K562 (cell line): ENCODE measurements at regions not wholly inside any gene's neighbourhood (a gene's known extent, or its start where the extent isn't known, plus 50 kb on each side); places are given as distances from the start of the nearest gene placed in this dataset.

ENCODE experiments used
- ATAC-seq: fragments of 200-7000 bp; cut with Tn5 transposase; 3 replicates; pipeline ENCODE4 v1.9.1; 2020; ENCODE audit warnings: moderate library complexity
- BruUV-seq: library from RNA; stranded (reverse); fragments of 400-500 nt; replicated peaks from 2 replicates; lab custom pipeline; 2021; lab: Mats Ljungman, UMichigan
- CTCF ChIA-PET: fragments of 300-600 bp; formaldehyde crosslinking; extraction: SDS; loops from one replicate; lab custom pipeline; 2021; ENCODE audit warnings: low intra/inter-chr PET ratio; lab: Yijun Ruan, JAX
- POLR2A ChIA-PET: fragments of 300-600, 350-650 bp; sonication (Branson Sonifier 250); formaldehyde crosslinking; extraction: SDS; loops from one replicate; lab custom pipeline; 2021; ENCODE audit warnings: antibody characterized with exemption, inconsistent platforms; lab: Yijun Ruan, JAX
- DNase-seq, 4 experiments: peaks; one replicate each; pipeline versions ENCODE4 v3.0.0 to v3.0.0-alpha.2; 2011 to 2018; ENCODE audit warnings: low spot score in 3 of 4, mixed read lengths in 3 of 4; ENCODE audit errors: extremely low read depth in 1 of 4
- FAIRE-seq: peaks from 2 replicates; lab custom pipeline; 2011; peaks lifted over from hg19 to GRCh38; lab: Jason Lieb, UNC
- H2AFZ ChIP-seq: 2 replicates; pipeline ENCODE4 v1.6.0; 2011; ENCODE audit warnings: low read depth, low read length, control low read depth, inconsistent platforms
- H3K27ac ChIP-seq: fragments of 200-600 bp; 3 replicates; pipeline ENCODE4 v1.8.0; 2011; ENCODE audit warnings: low read depth, mild to moderate bottlenecking, control low read depth, inconsistent platforms, low read length, moderate library complexity, mixed read lengths; ENCODE audit errors: extremely low read depth
- H3K27me3 ChIP-seq, 2 experiments: fragments of 300-600 bp in 1 of 2; 2 replicates in 1 of 2; 3 replicates in 1 of 2; pipeline versions ENCODE4 v1.6.0 to v1.8.0; 2011; ENCODE audit warnings: inconsistent platforms in 2 of 2, low read length in 2 of 2, mild to moderate bottlenecking in 1 of 2, mixed read lengths in 1 of 2, moderate library complexity in 1 of 2; ENCODE audit not compliant: control insufficient read depth in 2 of 2, insufficient read depth in 2 of 2
- H3K36me3 ChIP-seq: fragments of 300-600 bp; 3 replicates; pipeline ENCODE4 v1.8.0; 2011; ENCODE audit warnings: mild to moderate bottlenecking, low read length, inconsistent platforms; ENCODE audit not compliant: control insufficient read depth, insufficient read depth
- H3K4me1 ChIP-seq, 2 experiments: fragments of 200-600 bp in 1 of 2; replicated peaks in 1 of 2; 2 replicates in 1 of 2; 3 replicates in 1 of 2; pipeline versions ENCODE4 v1.5.1 to v1.8.0; 2011; ENCODE audit warnings: inconsistent platforms in 2 of 2, low read length in 2 of 2, mild to moderate bottlenecking in 1 of 2, mixed read lengths in 1 of 2, moderate library complexity in 1 of 2; ENCODE audit not compliant: control insufficient read depth in 2 of 2, insufficient read depth in 2 of 2
- H3K4me2 ChIP-seq: 2 replicates; pipeline ENCODE4 v1.6.1; 2011; ENCODE audit warnings: low read length, control low read depth, inconsistent platforms, mixed read lengths; ENCODE audit not compliant: insufficient read depth
- H3K4me3 ChIP-seq: fragments of 200-600 bp; sonication (generic), shearing (Covaris generic); 2 replicates; pipeline ENCODE4 v1.5.1; 2016; ENCODE audit warnings: control low read depth, inconsistent platforms
- H3K79me2 ChIP-seq: fragments of 200-600 bp; 3 replicates; pipeline ENCODE4 v1.8.0; 2011; ENCODE audit warnings: low read length, inconsistent platforms; ENCODE audit not compliant: control insufficient read depth, insufficient read depth
- H3K9ac ChIP-seq, 2 experiments: 2 replicates each; pipeline versions ENCODE4 v1.6.0 to v1.6.1; 2011; ENCODE audit warnings: low read depth in 2 of 2, low read length in 2 of 2, control low read depth in 1 of 2, inconsistent platforms in 1 of 2, mild to moderate bottlenecking in 1 of 2, mixed read lengths in 1 of 2; ENCODE audit not compliant: insufficient read depth in 1 of 2
- H3K9me1 ChIP-seq: one replicate; pipeline ENCODE4 v1.6.0; 2011; ENCODE audit warnings: inconsistent platforms, mild to moderate bottlenecking, low read length, moderate library complexity; ENCODE audit not compliant: control insufficient read depth, insufficient read depth
- H3K9me3 ChIP-seq: replicated peaks from 2 replicates; pipeline ENCODE4 v1.5.1; 2011; ENCODE audit warnings: low read depth, low read length, inconsistent platforms; ENCODE audit not compliant: control insufficient read depth, insufficient read depth
- H4K20me1 ChIP-seq: replicated peaks from 2 replicates; pipeline ENCODE4 v1.6.1; 2011; ENCODE audit warnings: low read length, inconsistent platforms, mixed read lengths; ENCODE audit not compliant: control insufficient read depth, insufficient read depth
- ARID1B ChIP-seq: fragments of 450-650 bp; IDR thresholded peaks from 2 replicates; pipeline ENCODE4 v1.6.1; 2016; ENCODE audit warnings: antibody characterized with exemption, mild to moderate bottlenecking, inconsistent platforms
- ATF3 ChIP-seq, 2 experiments: fragments of 450-650 bp in 1 of 2; sonication (generic) in 1 of 2; formaldehyde crosslinking in 1 of 2; IDR thresholded peaks in 1 of 2; conservative IDR thresholded peaks in 1 of 2; 2 replicates each; pipeline versions ENCODE4 v1.6.1 to v1.8.1; 2016 to 2023; ENCODE audit warnings: mild to moderate bottlenecking in 2 of 2, moderate library complexity in 2 of 2, inconsistent platforms in 1 of 2, missing genetic modification reagents in 1 of 2
- BDP1 ChIP-seq: IDR thresholded peaks from 3 replicates; pipeline ENCODE4 v1.6.1; 2011; ENCODE audit not compliant: insufficient read length, insufficient read depth
- E2F3 ChIP-seq: fragments of 250-450 bp; sonication (Bioruptor Pico); IDR thresholded peaks from 2 replicates; pipeline ENCODE4 v1.4.0; 2020; ENCODE audit warnings: mild to moderate bottlenecking
- GMEB1 ChIP-seq: fragments of 250-450 bp; sonication (Bioruptor Pico); IDR thresholded peaks from 2 replicates; pipeline ENCODE4 v1.4.0; 2020; ENCODE audit warnings: mild to moderate bottlenecking
- HIVEP1 ChIP-seq: fragments of 250-450 bp; sonication (Bioruptor Pico); IDR thresholded peaks from 2 replicates; pipeline ENCODE4 v1.4.0; 2020; ENCODE audit warnings: mild to moderate bottlenecking
- HMGN3 ChIP-seq: IDR thresholded peaks from 2 replicates; pipeline ENCODE4 v1.6.1; 2011; ENCODE audit warnings: borderline replicate concordance, low read depth, mild to moderate bottlenecking, mixed read lengths, low read length; ENCODE audit not compliant: insufficient read length; ENCODE audit errors: extremely low read depth
- JUN ChIP-seq, 2 experiments: sonication (generic) in 1 of 2; formaldehyde crosslinking in 1 of 2; IDR thresholded peaks; 2 replicates each; pipeline versions ENCODE4 v1.6.1 to v1.8.0; 2012 to 2022; ENCODE audit warnings: borderline replicate concordance in 2 of 2, mild to moderate bottlenecking in 2 of 2, improper control_type of control experiment in 1 of 2, low read depth in 1 of 2, low read length in 1 of 2, missing genetic modification reagents in 1 of 2
- MAX ChIP-seq: sonication (generic); formaldehyde crosslinking; IDR thresholded peaks from 2 replicates; pipeline ENCODE4 v1.9.0; 2022; ENCODE audit warnings: mild to moderate bottlenecking, missing genetic modification reagents
- MCM5 ChIP-seq: fragments of 450-650 bp; IDR thresholded peaks from 2 replicates; pipeline ENCODE4 v1.6.1; 2016; ENCODE audit warnings: low read depth
- NCOA6 ChIP-seq: fragments of 450-650 bp; IDR thresholded peaks from 2 replicates; pipeline ENCODE4 v1.6.1; 2017; ENCODE audit warnings: mild to moderate bottlenecking
- NONO ChIP-seq, 2 experiments: fragments of 200-400 bp in 1 of 2; fragments of 450-650 bp in 1 of 2; formaldehyde crosslinking in 1 of 2; IDR thresholded peaks; 2 replicates each; pipeline ENCODE4 v1.6.1; 2017; ENCODE audit warnings: low read depth in 2 of 2, mild to moderate bottlenecking in 2 of 2, moderate library complexity in 2 of 2, low read length in 1 of 2
- NR2C1 ChIP-seq, 2 experiments: fragments of 450-650 bp; IDR thresholded peaks; 2 replicates each; pipeline ENCODE4 v1.6.1; 2017; ENCODE audit warnings: mild to moderate bottlenecking in 2 of 2, antibody characterized with exemption in 1 of 2, inconsistent platforms in 1 of 2, missing compliant biosample characterization in 1 of 2, missing genetic modification characterization in 1 of 2
- PML ChIP-seq: IDR thresholded peaks from 2 replicates; pipeline ENCODE4 v1.6.1; 2012; ENCODE audit warnings: low read length, inconsistent platforms
- POLR2H ChIP-seq: IDR thresholded peaks from 2 replicates; pipeline ENCODE4 v1.6.1; 2016; ENCODE audit warnings: missing genetic modification characterization, low read depth, mild to moderate bottlenecking, control low read depth, missing compliant biosample characterization, moderate library complexity
- PTBP1 ChIP-seq: fragments of 200-400 bp; formaldehyde crosslinking; IDR thresholded peaks from 2 replicates; pipeline ENCODE4 v1.6.1; 2017; ENCODE audit warnings: low read depth, low read length
- RB1 ChIP-seq: fragments of 450-650 bp; IDR thresholded peaks from 2 replicates; pipeline ENCODE4 v1.6.1; 2017; ENCODE audit warnings: low read depth, mild to moderate bottlenecking
- SNAPC5 ChIP-seq: fragments of 250-450 bp; sonication (Bioruptor Pico); IDR thresholded peaks from 2 replicates; pipeline ENCODE4 v1.8.0; 2021; ENCODE audit warnings: moderate library complexity, mild to moderate bottlenecking, inconsistent platforms
- STAT5A ChIP-seq: IDR thresholded peaks from 2 replicates; pipeline ENCODE4 v1.6.1; 2012; ENCODE audit warnings: low read length, inconsistent platforms, borderline replicate concordance
- ZFP1 ChIP-seq: fragments of 450-650 bp; formaldehyde crosslinking; IDR thresholded peaks from 2 replicates; pipeline ENCODE4 v1.4.0; 2020; ENCODE audit warnings: mild to moderate bottlenecking, mixed read lengths
- WGBS: fragments of 100-300 bp; shearing (Covaris generic); methylation state at CpG from one replicate; pipeline ENCODE4 v1.1.6; 2016; ENCODE audit warnings: low coverage, mixed read lengths; ENCODE audit not compliant: insufficient coverage; ENCODE audit errors: missing lambda C conversion rate; 5-methylcytosine and 5-hydroxymethylcytosine counted together
- in situ Hi-C: fragments of 300-500 bp; cut with MboI; formaldehyde crosslinking; loops from 4 replicates; pipeline ENCODE4 v1.15.0; 2018; ENCODE audit warnings: inconsistent platforms, mixed read lengths
- intact Hi-C: fragments of 100-400 bp; cut with micrococcal nuclease; formaldehyde crosslinking; loops from 2 replicates; pipeline ENCODE4 v1.14.2; 2022

GRCh38 chr4:138389976-138390685 lies 148.0 kb upstream of the SLC7A11 start:
- H3K9me1 ChIP-seq = no peaks in the 10 kb centered on the region
- BruUV-seq = no TSS peak
- 0% methylated on average over 2 of the region's 2 CpGs for WGBS
- H3K36me3 ChIP-seq = no peaks in the 10 kb centered on the region
- no peak overlapping the region for H2AFZ ChIP-seq
- no peaks in the 10 kb centered on the region for H3K27me3 ChIP-seq
- no peak overlapping the region for H3K4me3 ChIP-seq
- H3K9me3 ChIP-seq = no peaks in the 10 kb centered on the region
- no peak overlapping the region for H3K9ac ChIP-seq
- H3K27ac ChIP-seq = no peak overlapping the region
- H3K79me2 ChIP-seq = no peaks in the 10 kb centered on the region
- peaks cover 3 to 8% of the 10 kb centered on the region in 2 experiments; a peak in 2 of 5 replicates for H3K4me1 ChIP-seq
- in situ Hi-C loops = no loop called here
- intact Hi-C loops = no loop called here
- CTCF ChIA-PET = no interaction called here
- no peak overlapping the region for H3K4me2 ChIP-seq
- H4K20me1 ChIP-seq = no peaks in the 10 kb centered on the region
- no peak for FAIRE-seq
- peak in 1 of 4 experiments; percentile 20 for DNase-seq
- peak; percentile 63; the same call in 1 of the 3 replicates for ATAC-seq
- POLR2A ChIA-PET = interaction anchor here (0.6 kb wide), 1 partner anchor 11 kb away, joined by 3 read pairs; no protein-coding TSS in a partner anchor
- TF ChIP-seq ZFP1 (CRISPR knock-in tag) (no peak), SNAPC5 (CRISPR knock-in tag) (no peak), ARID1B (peak; percentile 19; the same call in 1 of the 2 replicates), RB1 (no peak), NR2C1 (IDR thresholded peaks at IDR 0.05) (no peak), NR2C1 (tag; IDR thresholded peaks at IDR 0.05) (no peak), STAT5A (no peak), GMEB1 (CRISPR knock-in tag) (no peak), NCOA6 (no peak), ATF3 (IDR thresholded peaks at IDR 0.05) (peak; percentile 71; the same call in 1 of the 2 replicates), ATF3 (CRISPR knock-in tag; conservative IDR thresholded peaks at IDR 0.05) (no peak), HIVEP1 (CRISPR knock-in tag) (no peak), PML (no peak), BDP1 (no peak), JUN (IDR thresholded peaks at IDR 0.05; ENCODE audit: borderline replicate concordance, low read depth, low read length) (0 out of 2 replicates have a peak, but pooled peaks have one; percentile 62), JUN (CRISPR knock-in tag; IDR thresholded peaks at IDR 0.05; ENCODE audit: borderline replicate concordance) (no peak), E2F3 (CRISPR knock-in tag) (no peak), MCM5 (no peak), HMGN3 (no peak), PTBP1 (no peak), NONO (IDR thresholded peaks at IDR 0.05; ENCODE audit: low read depth in 2 of 2, low read length in 1 of 2) (no peak), POLR2H (tag) (no peak), MAX (CRISPR knock-in tag) (no peak)
